ENCODE measurements at regions not wholly inside any gene's neighbourhood (a gene's known extent, or its start where the extent isn't known, plus 50 kb on each side); places are given as distances from the start of the nearest gene placed in this dataset.

GRCh38 chr7:153052206-153052605 lies 292.7 kb downstream of the ACTR3B start:
- no peak overlapping the region for H3K4me3 Mint-ChIP-seq
- peaks cover 13% of the 10 kb centered on the region for H3K4me1 Mint-ChIP-seq
- H3K27me3 Mint-ChIP-seq (ENCODE audit: low read depth), result peaks cover 5% of the 10 kb centered on the region
- no peaks in the 10 kb centered on the region for H3K9me3 Mint-ChIP-seq
- no peak overlapping the region for H3K27ac Mint-ChIP-seq (ENCODE audit: unreplicated experiment)
- no peak for TF ChIP-seq CTCF (conservative IDR thresholded peaks at IDR 0.05)
- no peak for DNase-seq (ENCODE audit: low read depth, low spot score)
- H3K36me3 Mint-ChIP-seq (ENCODE audit: low read depth), result no peaks in the 10 kb centered on the region

GRCh38 chr7:153061910-153062528 lies 302.5 kb downstream of the ACTR3B start:
- Mint-ChIP-seq H3K36me3 (ENCODE audit: low read depth) (no peaks in the 10 kb centered on the region), H3K27me3 (ENCODE audit: low read depth) (peaks cover 5% of the 10 kb centered on the region), H3K27ac (ENCODE audit: unreplicated experiment) (no peak overlapping the region), H3K4me3 (no peak overlapping the region), H3K4me1 (no peaks in the 10 kb centered on the region), H3K9me3 (peaks cover 3% of the 10 kb centered on the region)
- no peak for TF ChIP-seq CTCF (conservative IDR thresholded peaks at IDR 0.05)
- peak; percentile 44 for DNase-seq (ENCODE audit: low read depth, low spot score)

GRCh38 chr7:153065051-153065450 lies 305.5 kb downstream of the ACTR3B start:
- Mint-ChIP-seq H3K4me3 (no peak overlapping the region), H3K27ac (ENCODE audit: unreplicated experiment) (no peak overlapping the region), H3K27me3 (ENCODE audit: low read depth) (peaks cover 5% of the 10 kb centered on the region), H3K36me3 (ENCODE audit: low read depth) (no peaks in the 10 kb centered on the region), H3K9me3 (peaks cover 3% of the 10 kb centered on the region), H3K4me1 (no peaks in the 10 kb centered on the region)
- no peak for TF ChIP-seq CTCF (conservative IDR thresholded peaks at IDR 0.05)
- DNase-seq (ENCODE audit: low read depth, low spot score), result no peak

GRCh38 chr7:153066711-153067110 lies 307.2 kb downstream of the ACTR3B start:
- Mint-ChIP-seq H3K4me3 (no peak overlapping the region), H3K27me3 (ENCODE audit: low read depth) (peaks cover 5% of the 10 kb centered on the region), H3K4me1 (no peaks in the 10 kb centered on the region), H3K27ac (ENCODE audit: unreplicated experiment) (no peak overlapping the region), H3K36me3 (ENCODE audit: low read depth) (no peaks in the 10 kb centered on the region), H3K9me3 (peaks cover 3% of the 10 kb centered on the region)
- TF ChIP-seq CTCF (conservative IDR thresholded peaks at IDR 0.05), result no peak
- no peak for DNase-seq (ENCODE audit: low read depth, low spot score)

- Mint-ChIP-seq H3K4me3 (no peak overlapping the region), H3K4me1 (no peaks in the 10 kb centered on the region), H3K9me3 (no peaks in the 10 kb centered on the region), H3K36me3 (ENCODE audit: low read depth) (no peaks in the 10 kb centered on the region), H3K27me3 (ENCODE audit: low read depth) (peaks cover 2% of the 10 kb centered on the region), H3K27ac (ENCODE audit: unreplicated experiment) (no peak overlapping the region)
- no peak for DNase-seq (ENCODE audit: low read depth, low spot score)
- TF ChIP-seq CTCF (conservative IDR thresholded peaks at IDR 0.05), result no peak
Observed at GRCh38 chr7:153070141-153070540, 310.6 kb downstream of the ACTR3B start.
